Osteoblast (primary cell): ENCODE measurements at regions not wholly inside any gene's neighbourhood (a gene's known extent, or its start where the extent isn't known, plus 50 kb on each side); places are given as distances from the start of the nearest gene placed in this dataset.
A peak's percentile ranks its signal among the peaks of the same experiment; 100 is the strongest.

Experiments
- DNase-seq: peaks from one replicate; pipeline ENCODE4 v3.0.0; 2011; ENCODE audit warnings: low spot score, mixed read lengths; ENCODE audit not compliant: insufficient read length; ENCODE audit errors: missing footprints
- H2AFZ ChIP-seq: 2 replicates; pipeline ENCODE4 v1.6.0; 2011; ENCODE audit warnings: mild to moderate bottlenecking, low read length
- H3K27ac ChIP-seq: 2 replicates; pipeline ENCODE4 v1.5.1; 2011; ENCODE audit warnings: mild to moderate bottlenecking, low read depth, low read length, moderate library complexity
- H3K27me3 ChIP-seq: 2 replicates; pipeline ENCODE4 v1.6.0; 2012; ENCODE audit warnings: mild to moderate bottlenecking, control low read depth, inconsistent platforms, low read length, moderate library complexity; ENCODE audit not compliant: insufficient read depth
- H3K36me3 ChIP-seq: 2 replicates; pipeline ENCODE4 v1.5.1; 2011; ENCODE audit warnings: mild to moderate bottlenecking, low read length, control low read depth, moderate library complexity; ENCODE audit not compliant: insufficient read depth
- H3K4me1 ChIP-seq: 2 replicates; pipeline ENCODE4 v1.5.1; 2011; ENCODE audit warnings: mild to moderate bottlenecking, low read length, control low read depth, moderate library complexity; ENCODE audit not compliant: insufficient read depth
- H3K4me2 ChIP-seq: 2 replicates; pipeline ENCODE4 v1.6.0; 2011; ENCODE audit warnings: mild to moderate bottlenecking, low read length; ENCODE audit not compliant: insufficient read depth
- H3K4me3 ChIP-seq: fragments of 200-600 bp; sonication (generic); 3 replicates; pipeline ENCODE4 v1.5.1; 2012; ENCODE audit warnings: mild to moderate bottlenecking, low read length, inconsistent platforms; ENCODE audit not compliant: insufficient read depth
- H3K79me2 ChIP-seq: 2 replicates; pipeline ENCODE4 v1.6.0; 2012; ENCODE audit warnings: mild to moderate bottlenecking, low read length, control low read depth, inconsistent platforms; ENCODE audit not compliant: insufficient read depth
- H3K9me3 ChIP-seq: 2 replicates; pipeline ENCODE4 v1.5.1; 2011; ENCODE audit warnings: low read depth, low read length, control low read depth
- H4K20me1 ChIP-seq: 2 replicates; pipeline ENCODE4 v1.6.0; 2012; ENCODE audit warnings: mild to moderate bottlenecking, low read length, control low read depth; ENCODE audit not compliant: insufficient read depth
- CTCF ChIP-seq: IDR thresholded peaks from 2 replicates; pipeline ENCODE4 v1.5.1; 2011; ENCODE audit warnings: mild to moderate bottlenecking, low read depth, low read length, moderate library complexity; ENCODE audit errors: extremely low read depth

GRCh38 chr2:19178175-19178574 lies 180.2 kb downstream of the OSR1 start:
- no peaks in the 10 kb centered on the region for H4K20me1 ChIP-seq
- H2AFZ ChIP-seq = no peak overlapping the region
- H3K4me2 ChIP-seq = no peak overlapping the region
- no peak overlapping the region for H3K4me3 ChIP-seq
- no peak for TF ChIP-seq CTCF
- H3K79me2 ChIP-seq = no peaks in the 10 kb centered on the region
- no peak for DNase-seq
- H3K4me1 ChIP-seq = peaks cover 27% of the 10 kb centered on the region
- H3K27ac ChIP-seq = no peak overlapping the region
- no peaks in the 10 kb centered on the region for H3K36me3 ChIP-seq
- H3K9me3 ChIP-seq = no peaks in the 10 kb centered on the region
- H3K27me3 ChIP-seq = no peaks in the 10 kb centered on the region

- DNase-seq = no peak
- H3K27me3 ChIP-seq = no peaks in the 10 kb centered on the region
- H3K36me3 ChIP-seq = no peaks in the 10 kb centered on the region
- H2AFZ ChIP-seq = no peak overlapping the region
- H4K20me1 ChIP-seq = no peaks in the 10 kb centered on the region
- peak overlapping the region; percentile 6 for H3K4me2 ChIP-seq
- H3K4me1 ChIP-seq = peaks cover 27% of the 10 kb centered on the region
- H3K9me3 ChIP-seq = no peaks in the 10 kb centered on the region
- peak overlapping the region; percentile 20 for H3K27ac ChIP-seq
- no peak overlapping the region for H3K4me3 ChIP-seq
- no peaks in the 10 kb centered on the region for H3K79me2 ChIP-seq
- TF ChIP-seq CTCF = no peak
Observed at GRCh38 chr2:19176977-19177376, 181.4 kb downstream of the OSR1 start.

- Histone ChIP-seq H3K4me3 (no peak overlapping the region), H4K20me1 (no peaks in the 10 kb centered on the region), H2AFZ (no peak overlapping the region), H3K27me3 (no peaks in the 10 kb centered on the region), H3K4me1 (peaks cover 27% of the 10 kb centered on the region), H3K36me3 (no peaks in the 10 kb centered on the region), H3K79me2 (no peaks in the 10 kb centered on the region), H3K9me3 (no peaks in the 10 kb centered on the region), H3K4me2 (peak overlapping the region; percentile 6), H3K27ac (peak overlapping the region; percentile 20)
- no peak for DNase-seq
- no peak for TF ChIP-seq CTCF
Observed at GRCh38 chr2:19176172-19176852, 182.1 kb downstream of the OSR1 start.

- DNase-seq = no peak
- Histone ChIP-seq H3K27ac (no peak overlapping the region), H3K4me3 (no peak overlapping the region), H4K20me1 (no peaks in the 10 kb centered on the region), H3K79me2 (no peaks in the 10 kb centered on the region), H2AFZ (no peak overlapping the region), H3K27me3 (no peaks in the 10 kb centered on the region), H3K36me3 (no peaks in the 10 kb centered on the region), H3K4me2 (no peak overlapping the region), H3K4me1 (peaks cover 27% of the 10 kb centered on the region), H3K9me3 (no peaks in the 10 kb centered on the region)
- no peak for TF ChIP-seq CTCF
Observed at GRCh38 chr2:19174176-19174575, 184.2 kb downstream of the OSR1 start.
